HG02642 (cell line): ENCODE measurements at regions not wholly inside any gene's neighbourhood (a gene's known extent, or its start where the extent isn't known, plus 50 kb on each side); places are given as distances from the start of the nearest gene placed in this dataset.
"Not testable (repeated sequence)": the region's sequence is repeated elsewhere in the genome, so short reads cannot be mapped to it uniquely, and the experiment has no call there.

Experiments used
- ATAC-seq: cut with Tn5 transposase; IDR thresholded peaks from one replicate; pipeline ENCODE4 v1.9.1; 2021; ENCODE audit warnings: mild to moderate bottlenecking; ENCODE audit not compliant: unreplicated experiment, poor library complexity

GRCh38 chr3:139131951-139132350 is 87.3 kb upstream of the PRR23C start:
- ATAC-seq: no peak

GRCh38 chr3:139132976-139133375 is 88.3 kb upstream of the PRR23C start:
- ATAC-seq: no peak

- no peak for ATAC-seq
Measured at GRCh38 chr3:139134678-139135372, 90.1 kb upstream of the PRR23C start.

- no peak for ATAC-seq
Measured at GRCh38 chr3:139135657-139136056, 91.0 kb upstream of the PRR23C start.

GRCh38 chr3:139136469-139137202 is 91.9 kb upstream of the PRR23C start:
- no peak for ATAC-seq

- no peak for ATAC-seq
Measured at GRCh38 chr3:139140553-139140952, 95.9 kb upstream of the PRR23C start.

- not testable (repeated sequence) for ATAC-seq
Measured at GRCh38 chr3:139145980-139146379, 101.3 kb upstream of the PRR23C start.

GRCh38 chr3:139151530-139151929 is 106.8 kb upstream of the PRR23C start:
- ATAC-seq: no peak

- not testable (repeated sequence) for ATAC-seq
Measured at GRCh38 chr3:139153434-139153833, 108.7 kb upstream of the PRR23C start.

GRCh38 chr3:139157161-139157932 is 112.7 kb upstream of the PRR23C start:
- no peak for ATAC-seq

GRCh38 chr3:139159356-139159755 is 114.7 kb upstream of the PRR23C start:
- no peak for ATAC-seq

GRCh38 chr3:139173372-139174108 is 128.8 kb upstream of the PRR23C start:
- no peak for ATAC-seq

- ATAC-seq: no peak
Measured at GRCh38 chr3:139180489-139180888, 135.8 kb upstream of the PRR23C start.

- ATAC-seq: no peak
Measured at GRCh38 chr3:139182143-139182542, 137.5 kb upstream of the PRR23C start.

GRCh38 chr3:139182598-139182997 is 137.9 kb upstream of the PRR23C start:
- no peak for ATAC-seq

GRCh38 chr3:139185527-139185926 is 140.8 kb upstream of the PRR23C start:
- ATAC-seq: no peak

GRCh38 chr3:139187154-139187553 is 142.5 kb upstream of the PRR23C start:
- ATAC-seq: no peak

GRCh38 chr3:139187648-139188047 is 143.0 kb upstream of the PRR23C start:
- ATAC-seq: no peak

- no peak for ATAC-seq
Measured at GRCh38 chr3:139189943-139190342, 145.3 kb upstream of the PRR23C start.

- not testable (repeated sequence) for ATAC-seq
Measured at GRCh38 chr3:139194421-139194820, 149.4 kb upstream of the MRPS22 start.
